C4-2B (cell line): ENCODE measurements at regions not wholly inside any gene's neighbourhood (a gene's known extent, or its start where the extent isn't known, plus 50 kb on each side); places are given as distances from the start of the nearest gene placed in this dataset.

Experiments used
- H3K27ac ChIP-seq: fragments of 450-650 bp; 2 replicates; pipeline ENCODE4 v1.5.1; 2017
- ZFX ChIP-seq: fragments of 450-650 bp; IDR thresholded peaks from 2 replicates; pipeline ENCODE4 v1.6.1; 2017
- TF ChIP-seq, protein P1 (sequence below): fragments of 450-650 bp; conservative IDR thresholded peaks from 2 replicates; pipeline ENCODE4 v1.5.1; 2017; ENCODE audit warnings: mild to moderate bottlenecking

DNA sequence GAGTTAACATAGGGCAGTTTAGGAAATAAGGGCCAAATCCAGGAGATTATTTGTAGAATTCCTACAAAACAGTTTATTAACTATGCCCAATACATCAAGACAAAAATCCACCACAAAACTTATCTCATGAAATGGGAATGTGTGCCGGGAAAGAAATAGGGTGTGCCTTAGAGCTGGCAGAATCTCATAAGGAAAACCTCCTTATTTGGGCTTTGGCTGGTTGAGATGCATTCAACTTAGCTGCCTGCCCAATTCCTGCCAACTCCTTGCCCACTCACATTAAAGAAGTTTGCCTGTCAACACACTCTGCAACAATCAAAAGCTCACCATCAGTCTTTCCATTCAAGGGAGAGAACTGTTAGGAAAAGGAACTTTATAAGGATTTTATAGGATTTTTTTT lies 500.6 kb downstream of the SATB2 start:
- no peak overlapping the region for H3K27ac ChIP-seq
- TF ChIP-seq, protein P1, sequence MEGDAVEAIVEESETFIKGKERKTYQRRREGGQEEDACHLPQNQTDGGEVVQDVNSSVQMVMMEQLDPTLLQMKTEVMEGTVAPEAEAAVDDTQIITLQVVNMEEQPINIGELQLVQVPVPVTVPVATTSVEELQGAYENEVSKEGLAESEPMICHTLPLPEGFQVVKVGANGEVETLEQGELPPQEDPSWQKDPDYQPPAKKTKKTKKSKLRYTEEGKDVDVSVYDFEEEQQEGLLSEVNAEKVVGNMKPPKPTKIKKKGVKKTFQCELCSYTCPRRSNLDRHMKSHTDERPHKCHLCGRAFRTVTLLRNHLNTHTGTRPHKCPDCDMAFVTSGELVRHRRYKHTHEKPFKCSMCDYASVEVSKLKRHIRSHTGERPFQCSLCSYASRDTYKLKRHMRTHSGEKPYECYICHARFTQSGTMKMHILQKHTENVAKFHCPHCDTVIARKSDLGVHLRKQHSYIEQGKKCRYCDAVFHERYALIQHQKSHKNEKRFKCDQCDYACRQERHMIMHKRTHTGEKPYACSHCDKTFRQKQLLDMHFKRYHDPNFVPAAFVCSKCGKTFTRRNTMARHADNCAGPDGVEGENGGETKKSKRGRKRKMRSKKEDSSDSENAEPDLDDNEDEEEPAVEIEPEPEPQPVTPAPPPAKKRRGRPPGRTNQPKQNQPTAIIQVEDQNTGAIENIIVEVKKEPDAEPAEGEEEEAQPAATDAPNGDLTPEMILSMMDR, result no peak
- no peak for TF ChIP-seq ZFX

DNA sequence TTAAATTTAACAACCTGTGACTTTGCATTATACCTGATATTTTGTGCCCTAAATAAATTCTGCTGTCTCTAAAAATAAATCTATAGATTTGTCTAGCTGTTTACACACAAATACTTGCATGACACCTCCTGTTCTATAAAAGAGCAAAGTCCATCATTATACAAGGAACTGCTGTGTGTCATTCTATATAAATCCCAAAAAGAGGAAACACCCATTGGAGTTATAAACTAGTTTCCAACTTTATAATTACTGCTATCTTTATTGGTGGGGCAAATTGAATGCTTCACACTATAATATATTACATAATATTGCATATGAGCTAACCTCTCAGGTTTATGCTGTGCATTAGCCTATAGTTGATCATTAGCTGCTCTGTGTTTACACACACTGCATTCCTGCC lies 504.4 kb downstream of the SATB2 start:
- TF ChIP-seq, protein P1, result no peak
- TF ChIP-seq ZFX, result no peak
- H3K27ac ChIP-seq, result no peak overlapping the region

DNA sequence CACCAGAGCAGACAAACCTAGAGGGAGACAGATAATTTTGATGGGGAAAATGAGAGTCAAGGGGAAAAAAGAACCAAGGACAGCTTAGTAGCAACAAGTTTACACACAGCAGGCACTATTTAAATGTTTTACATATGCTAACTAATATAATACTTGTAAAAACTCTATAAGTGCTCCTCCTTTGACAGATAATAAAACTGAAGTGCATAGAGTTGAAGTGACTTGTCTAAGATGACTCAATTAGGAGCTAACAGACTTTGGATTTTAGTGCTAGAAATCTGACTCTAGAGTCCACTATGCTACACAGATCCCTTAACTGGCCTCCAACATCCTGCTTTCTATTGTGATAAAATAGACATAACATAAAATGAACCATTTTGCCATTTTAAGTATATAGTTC lies 506.9 kb downstream of the SATB2 start:
- no peak overlapping the region for H3K27ac ChIP-seq
- TF ChIP-seq ZFX, result no peak
- TF ChIP-seq, protein P1, result no peak

DNA sequence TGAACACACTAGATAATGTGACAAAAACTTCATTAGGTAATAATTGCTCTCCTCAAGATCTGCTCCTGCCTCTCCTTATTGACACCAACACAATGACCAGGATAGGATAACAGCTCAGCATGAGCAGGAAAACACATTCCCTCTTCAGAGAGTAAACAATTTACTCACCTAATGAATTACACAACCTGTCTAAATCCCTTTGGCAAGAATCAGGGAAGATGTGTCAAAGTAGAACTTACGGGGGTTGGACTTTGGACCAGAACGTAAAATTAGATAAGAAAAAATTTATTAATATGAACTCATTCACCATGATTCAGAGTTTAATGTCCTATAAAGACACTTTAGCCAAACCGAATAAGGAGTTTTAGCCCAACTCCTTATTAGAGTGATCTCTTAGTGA lies 512.2 kb downstream of the SATB2 start:
- no peak for TF ChIP-seq ZFX
- TF ChIP-seq, protein P1, result no peak
- H3K27ac ChIP-seq, result no peak overlapping the region

DNA sequence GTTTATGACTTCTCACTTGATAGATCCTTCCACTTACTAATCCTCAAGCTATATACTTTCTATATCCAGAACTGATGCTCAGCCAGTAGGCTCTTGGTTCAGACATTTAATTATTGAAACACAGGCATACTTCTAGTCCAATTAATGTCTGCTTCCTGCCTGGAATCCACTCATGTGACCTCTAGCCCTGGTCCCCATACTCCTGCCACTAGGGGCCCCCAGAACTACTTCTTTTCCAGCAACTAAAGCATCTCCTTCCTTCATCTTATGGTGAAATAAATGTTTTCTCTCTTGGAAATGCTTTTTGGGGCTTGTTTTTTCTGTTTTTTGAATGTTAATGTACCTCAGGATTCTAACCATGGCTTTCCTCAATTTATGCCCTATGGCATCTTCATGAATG lies 527.6 kb downstream of the SATB2 start:
- TF ChIP-seq ZFX, result no peak
- TF ChIP-seq, protein P1, result peak; percentile 23
- H3K27ac ChIP-seq, result no peak overlapping the region

DNA sequence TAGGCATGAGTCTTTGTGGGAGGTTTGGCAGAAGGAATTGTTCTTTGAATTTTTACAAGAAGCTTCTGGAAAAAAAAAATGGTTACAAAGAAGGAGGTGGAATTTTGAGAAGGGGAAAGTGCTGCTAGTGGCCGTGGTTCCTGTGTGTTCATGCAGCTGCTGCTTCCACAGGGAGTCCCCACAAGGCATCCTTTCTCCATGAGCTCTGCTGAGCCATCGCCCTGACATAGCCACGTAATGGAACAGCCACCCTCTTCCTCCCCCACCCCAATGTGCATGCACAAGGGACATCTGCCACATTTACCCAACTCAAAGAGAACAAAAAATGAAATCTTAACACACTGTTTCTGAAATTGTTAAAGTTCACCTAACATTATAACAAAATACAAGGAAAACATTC lies 529.7 kb downstream of the SATB2 start:
- no peak overlapping the region for H3K27ac ChIP-seq
- TF ChIP-seq, protein P1, result no peak
- TF ChIP-seq ZFX, result no peak

DNA sequence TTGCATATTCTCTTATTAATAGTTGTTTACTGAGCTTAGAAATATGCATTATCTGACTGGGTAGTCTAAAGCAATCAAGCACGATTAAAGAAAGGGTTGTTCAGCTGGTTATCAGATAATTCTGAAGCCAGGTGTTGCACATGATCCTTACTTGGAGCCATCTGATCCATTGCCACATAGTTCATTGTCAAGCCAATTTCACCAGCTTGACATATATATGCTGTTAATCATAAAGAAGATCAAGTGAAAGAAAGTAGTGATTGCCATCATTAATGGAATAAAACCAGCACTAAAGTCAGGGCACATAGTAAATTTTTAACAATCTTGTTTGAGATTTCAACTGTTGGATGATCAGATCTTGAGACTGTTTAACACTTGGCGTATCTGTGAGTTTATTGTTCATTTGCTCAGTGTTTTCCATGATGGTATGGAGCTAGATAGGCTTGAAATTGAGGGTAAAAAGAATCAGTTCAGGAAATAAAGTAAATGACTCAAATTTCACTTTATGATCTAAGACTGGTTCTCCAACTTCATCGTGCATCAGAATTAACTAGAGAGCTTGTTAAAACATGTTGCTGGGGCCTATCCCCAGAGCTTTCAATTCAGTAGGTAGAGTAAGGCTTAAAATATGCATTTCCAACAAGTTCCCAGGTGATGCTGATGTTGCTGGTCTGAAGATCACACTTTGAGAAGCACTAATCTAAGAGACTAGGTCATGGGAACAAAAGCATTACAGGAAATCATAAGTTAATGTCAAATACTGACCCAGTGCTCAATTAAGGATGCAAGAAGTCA lies 539.6 kb downstream of the SATB2 start:
- no peak overlapping the region for H3K27ac ChIP-seq
- TF ChIP-seq, protein P1, result no peak
- TF ChIP-seq ZFX, result no peak
